HG03175 (cell line): ENCODE measurements at regions not wholly inside any gene's neighbourhood (a gene's known extent, or its start where the extent isn't known, plus 50 kb on each side); places are given as distances from the start of the nearest gene placed in this dataset.

Experiments used
- ATAC-seq: cut with Tn5 transposase; IDR thresholded peaks from one replicate; pipeline ENCODE4 v1.9.1; 2021; ENCODE audit warnings: mild to moderate bottlenecking, moderate library complexity; ENCODE audit not compliant: unreplicated experiment

DNA sequence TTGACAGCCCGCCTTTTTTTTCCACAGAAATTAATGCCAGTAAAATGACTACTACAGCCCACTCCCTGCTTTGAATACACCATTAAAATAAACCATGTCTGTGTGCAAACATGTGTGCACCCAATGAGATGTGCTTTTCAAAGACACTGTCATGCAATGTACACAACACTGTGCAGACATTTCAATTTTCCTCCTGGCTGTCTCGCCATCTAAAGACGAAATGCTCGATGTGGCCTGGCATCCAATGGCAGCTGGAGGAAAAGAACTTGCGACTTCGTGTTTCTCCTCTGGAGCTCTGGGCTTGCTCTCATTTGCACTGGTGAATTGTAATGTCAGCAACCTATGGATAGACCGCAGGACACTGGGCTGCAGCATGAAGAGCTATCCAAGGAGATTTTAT lies 147.0 kb upstream of the NAV2 start:
- ATAC-seq, result no peak

GRCh38 chr11:19562156-19562555 lies 150.5 kb upstream of the NAV2 start:
- no peak for ATAC-seq

DNA sequence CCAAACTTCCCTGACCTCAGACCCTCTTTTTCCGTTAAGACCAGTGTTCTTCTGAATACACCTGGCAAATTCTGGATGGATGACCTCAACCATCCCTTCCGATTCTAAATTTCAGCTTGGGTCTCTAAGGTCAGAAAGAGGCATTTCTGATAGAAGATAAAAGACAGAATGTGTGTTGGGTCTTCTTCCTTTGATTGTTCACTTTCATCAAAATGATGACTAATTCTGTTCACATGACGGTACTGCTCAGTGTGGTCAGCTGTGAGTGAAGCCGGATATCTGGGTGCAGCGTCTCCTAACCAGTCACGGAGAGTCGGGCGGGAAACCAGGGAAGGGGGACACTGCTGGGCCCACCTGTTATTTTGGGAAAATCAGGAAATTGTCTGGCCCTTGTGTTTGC lies 151.6 kb upstream of the NAV2 start:
- no peak for ATAC-seq

- ATAC-seq, result no peak
Measured at GRCh38 chr11:19560156-19560555, 152.5 kb upstream of the NAV2 start.

DNA sequence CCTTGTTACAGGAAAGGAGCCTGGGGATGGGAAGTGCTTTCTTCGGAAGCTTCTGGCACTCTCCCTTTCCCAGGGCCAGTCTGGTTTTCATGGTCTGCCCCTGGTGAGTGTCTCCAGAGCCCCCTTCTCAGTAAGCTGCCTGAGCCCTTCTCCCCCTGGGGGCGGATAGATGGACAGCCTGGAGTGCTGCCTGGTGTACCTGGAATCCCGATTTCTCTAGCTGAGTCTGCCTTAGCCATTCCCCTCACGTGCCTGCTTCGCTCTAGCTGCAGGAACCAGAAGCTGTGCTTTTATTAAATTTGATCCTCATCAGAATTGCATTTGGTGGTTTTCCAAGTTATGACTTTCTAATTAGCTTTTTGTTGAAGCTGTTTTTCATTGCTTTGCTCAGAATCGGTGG lies 152.9 kb upstream of the NAV2 start:
- no peak for ATAC-seq

DNA sequence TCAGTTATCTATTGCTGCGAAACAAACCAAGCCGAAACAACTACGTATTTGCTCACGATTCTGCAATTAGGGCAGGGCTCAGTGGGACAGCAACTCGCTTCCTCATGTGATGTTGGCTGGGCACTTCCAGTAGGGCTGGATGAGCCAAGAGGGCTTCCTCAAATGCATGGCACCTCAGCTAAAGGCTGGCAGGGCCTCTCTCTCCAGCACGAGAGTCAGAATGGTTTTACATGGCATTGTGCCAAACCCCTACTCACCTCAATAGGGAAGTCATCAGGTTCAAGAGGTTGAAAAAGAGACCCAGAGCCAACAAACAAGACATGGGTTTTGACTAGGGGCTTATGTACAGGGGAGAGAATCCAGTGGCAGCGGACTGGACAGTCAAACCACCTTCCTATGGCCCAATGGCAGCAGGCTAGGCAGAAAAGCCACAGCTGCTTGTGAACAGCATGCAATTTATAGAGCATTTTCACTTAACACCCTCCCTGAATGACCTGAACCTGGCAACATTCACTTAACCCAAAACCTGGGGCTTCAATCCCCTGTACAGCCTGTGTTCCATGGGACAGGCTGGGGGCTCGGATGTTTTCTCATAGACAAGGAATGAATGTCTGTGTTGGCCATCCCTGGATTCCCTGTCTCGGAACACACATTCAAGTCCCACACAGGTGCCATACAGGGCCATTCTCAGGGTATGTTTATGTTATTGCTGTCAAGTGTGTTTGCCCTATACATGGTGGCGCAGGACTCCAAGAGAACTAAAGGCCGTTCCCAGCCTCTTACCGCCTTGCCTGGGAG lies 154.2 kb upstream of the NAV2 start:
- no peak for ATAC-seq

GRCh38 chr11:19557720-19558140 lies 154.9 kb upstream of the NAV2 start:
- ATAC-seq, result peak; percentile 57

GRCh38 chr11:19557185-19557584 lies 155.5 kb upstream of the NAV2 start:
- ATAC-seq, result no peak

DNA sequence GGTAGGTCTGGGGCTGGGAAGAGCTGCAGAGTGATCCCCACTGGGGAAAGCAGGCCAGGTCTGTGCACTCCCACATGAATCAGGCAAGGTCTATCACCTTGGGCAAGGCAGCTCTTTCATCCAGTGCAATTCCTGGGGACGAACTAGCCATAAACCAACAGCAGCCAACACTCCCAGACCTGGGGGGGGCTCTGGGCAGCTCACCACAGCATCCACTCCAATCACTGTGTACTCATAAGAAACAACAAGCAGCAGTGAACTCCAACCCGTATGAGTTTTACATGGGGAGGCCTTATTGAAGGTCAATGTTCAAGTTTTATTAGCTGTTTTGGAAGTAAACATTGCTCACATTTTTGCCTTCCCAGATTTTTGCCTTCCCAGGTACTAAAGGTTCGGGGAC lies 157.4 kb upstream of the NAV2 start:
- no peak for ATAC-seq

GRCh38 chr11:19553683-19554333 lies 158.8 kb upstream of the NAV2 start:
- ATAC-seq, result peak; percentile 56

GRCh38 chr11:19552656-19553260 lies 159.9 kb upstream of the NAV2 start:
- ATAC-seq, result no peak

DNA sequence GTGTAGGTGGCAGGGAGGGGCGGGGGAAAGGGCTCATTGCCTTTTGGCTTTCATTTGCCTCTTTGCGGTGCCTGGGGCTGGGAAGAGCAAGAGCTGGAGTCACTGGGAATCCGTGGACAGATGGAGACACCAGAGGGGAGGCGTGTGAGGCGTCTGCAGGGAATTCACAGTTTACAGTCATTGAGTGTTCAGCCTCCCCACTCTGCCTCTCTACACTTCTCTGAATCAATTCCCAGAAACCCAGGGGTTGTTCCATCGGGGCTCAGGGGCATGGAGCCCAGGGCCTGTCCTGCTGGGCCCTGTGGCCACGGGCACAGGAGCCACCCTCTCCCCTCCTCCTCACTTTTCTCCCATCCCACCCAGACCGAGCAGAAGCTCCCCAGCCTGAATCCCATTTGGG lies 160.5 kb upstream of the NAV2 start:
- ATAC-seq, result no peak

DNA sequence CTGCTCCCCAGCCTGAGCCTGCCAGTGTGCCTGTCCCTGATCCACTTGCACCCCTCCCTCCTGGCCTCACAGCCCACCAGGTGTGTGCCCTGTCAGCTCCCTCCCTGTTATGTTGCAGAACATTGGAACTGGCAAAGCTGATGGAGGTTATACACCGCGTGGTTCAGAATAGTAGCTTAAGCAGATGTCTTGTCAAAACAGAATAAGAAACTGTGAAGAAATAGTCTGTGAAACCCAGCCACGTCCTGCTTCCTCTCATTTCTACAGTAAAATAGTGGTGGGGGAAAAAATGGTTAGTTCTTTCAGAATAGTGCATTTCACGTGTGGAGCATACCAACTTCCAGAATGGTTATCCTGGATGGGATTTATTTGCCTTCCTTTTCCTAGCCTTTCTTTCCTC lies 161.2 kb upstream of the NAV2 start:
- no peak for ATAC-seq

- no peak for ATAC-seq
Measured at GRCh38 chr11:19547044-19547443, 165.6 kb upstream of the NAV2 start.

- ATAC-seq, result no peak
Measured at GRCh38 chr11:19546325-19546724, 166.3 kb upstream of the NAV2 start.

GRCh38 chr11:19541521-19542049 lies 171.1 kb upstream of the NAV2 start:
- no peak for ATAC-seq

DNA sequence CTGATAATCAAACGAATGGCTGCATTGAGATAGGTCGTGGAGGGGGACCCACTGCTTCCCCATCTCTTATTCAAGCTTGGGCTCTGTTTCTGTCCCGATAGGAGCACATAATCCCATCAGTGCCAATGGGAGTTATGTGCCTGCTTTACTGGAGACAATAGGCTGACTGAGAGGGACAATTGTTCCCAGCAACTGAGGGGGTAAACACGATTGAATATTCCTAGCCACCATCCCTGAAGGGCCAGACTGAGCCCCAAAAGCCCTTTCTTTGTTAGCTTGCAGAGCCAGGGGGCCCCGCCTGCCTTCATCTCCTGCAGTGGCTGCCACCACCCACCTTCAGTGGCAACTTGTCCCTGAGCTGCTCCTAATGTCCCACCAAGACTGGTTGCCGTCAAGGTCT lies 172.8 kb upstream of the NAV2 start:
- no peak for ATAC-seq

DNA sequence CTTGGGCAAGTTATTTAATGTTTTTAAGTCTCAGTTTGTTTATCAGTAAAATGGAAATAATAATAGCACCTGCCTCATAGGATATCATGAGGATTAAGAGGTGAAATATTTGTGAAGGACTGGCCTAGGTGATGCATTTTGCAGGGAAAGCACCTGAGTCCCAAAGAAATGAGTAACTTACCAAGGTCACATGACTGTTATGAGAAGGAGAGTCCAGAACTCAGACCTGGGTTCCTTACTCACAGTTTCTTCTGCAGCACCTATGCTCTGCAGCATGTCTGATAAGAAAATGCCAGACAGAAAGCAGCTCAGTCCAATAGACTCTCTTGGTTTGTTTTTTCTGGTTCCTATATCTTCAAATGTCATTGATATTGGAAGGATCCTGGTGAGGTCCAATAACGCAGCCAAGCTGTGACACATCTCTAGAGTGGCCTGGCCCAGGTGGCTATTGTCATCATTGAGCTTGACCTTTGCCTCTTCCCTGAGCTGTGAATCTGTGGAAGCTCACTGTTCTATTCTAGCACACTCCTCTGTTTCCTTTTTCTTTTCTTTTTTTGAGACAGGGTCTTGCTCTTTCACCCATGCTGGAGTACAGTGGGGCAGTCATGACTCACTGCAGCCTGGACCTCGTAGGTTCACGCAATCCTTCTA lies 174.7 kb upstream of the NAV2 start:
- no peak for ATAC-seq

- ATAC-seq, result no peak
Measured at GRCh38 chr11:19536131-19536530, 176.5 kb upstream of the NAV2 start.

DNA sequence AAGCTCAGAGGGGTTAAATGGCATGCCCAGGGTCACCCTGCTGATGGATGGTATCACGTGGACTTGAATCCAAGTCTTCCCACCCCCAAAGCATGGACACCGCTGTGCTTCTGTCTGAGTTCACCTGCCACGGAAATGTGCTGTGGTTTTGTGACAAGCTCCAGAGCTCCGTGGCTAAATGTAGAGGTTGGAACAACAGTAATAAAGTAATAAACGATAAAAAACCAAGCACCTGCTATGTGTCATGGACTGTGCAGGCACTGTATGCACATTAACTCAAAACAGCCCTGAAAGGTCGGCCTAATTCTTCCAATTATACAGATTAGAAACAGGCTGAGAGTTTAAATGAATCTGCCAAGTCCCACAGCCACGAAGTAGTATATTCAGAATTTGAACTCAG lies 182.1 kb upstream of the NAV2 start:
- ATAC-seq, result no peak

DNA sequence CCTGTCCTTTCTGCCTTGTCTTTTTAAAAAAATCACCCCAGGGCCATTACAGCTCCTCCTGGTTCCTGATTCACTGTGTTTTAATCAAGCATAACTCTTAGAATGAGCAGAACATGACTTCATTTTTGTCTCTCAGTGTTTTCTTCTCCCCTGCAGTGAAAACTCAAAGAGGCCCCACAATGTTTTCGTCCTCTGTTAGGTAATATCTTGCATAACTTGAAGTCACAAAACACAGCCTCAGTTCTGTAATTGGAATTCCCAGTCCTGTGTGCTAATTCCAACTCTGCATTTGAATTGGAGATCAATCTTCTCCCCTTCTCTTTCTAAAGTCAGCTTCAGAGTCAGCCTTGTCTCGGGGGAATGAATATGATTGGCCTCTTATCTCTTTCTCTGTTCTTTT lies 186.5 kb upstream of the NAV2 start:
- no peak for ATAC-seq
